ENCODE measurements at regions not wholly inside any gene's neighbourhood (a gene's known extent, or its start where the extent isn't known, plus 50 kb on each side); places are given as distances from the start of the nearest gene placed in this dataset.
A peak's percentile ranks its signal among the peaks of the same experiment; 100 is the strongest.

DNA sequence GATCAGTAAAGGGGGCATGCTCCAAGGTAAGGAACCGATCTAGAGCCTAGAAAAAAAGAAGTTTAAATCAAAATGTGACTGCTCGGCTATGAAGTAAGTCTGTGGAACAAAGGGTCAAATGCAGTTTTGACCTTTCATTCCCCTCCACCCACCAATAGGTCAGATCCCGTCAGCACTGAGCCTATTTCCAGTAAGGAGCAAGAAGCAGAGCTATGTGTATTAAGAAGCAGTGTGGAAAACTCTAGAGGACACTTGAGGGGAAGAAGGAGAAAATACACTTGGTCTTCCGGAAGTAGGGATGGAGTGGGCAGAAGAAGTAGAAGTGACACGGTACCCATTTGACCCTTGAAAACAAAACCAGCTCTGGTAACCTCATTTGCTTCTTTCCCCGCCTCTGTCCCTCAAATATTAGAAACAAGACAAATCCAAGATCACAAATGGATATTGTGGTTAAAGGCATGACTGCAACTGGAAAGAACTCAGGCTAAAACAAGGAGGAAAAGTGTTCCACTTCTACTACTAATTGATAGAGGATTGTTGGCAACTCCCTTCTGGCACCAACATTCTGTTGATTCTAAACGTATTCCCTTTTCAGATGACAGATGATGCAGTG, 888.3 kb upstream of the NR2F2 start:
- ATAC-seq = no peak
- no peak for DNase-seq (ENCODE audit: missing footprints)
- intact Hi-C loops (cut with DNase I) = loop anchor here (10.0 kb wide), 1 partner anchor 403 kb away; no protein-coding TSS in a partner anchor

GRCh38 chr15:95444860-95445259, 885.6 kb upstream of the NR2F2 start:
- ATAC-seq = no peak
- intact Hi-C loops (cut with DNase I) = loop anchor here (10.0 kb wide), 1 partner anchor 400 kb away; no protein-coding TSS in a partner anchor
- no peak for DNase-seq (ENCODE audit: missing footprints)

GRCh38 chr15:95446854-95447253, 883.6 kb upstream of the NR2F2 start:
- intact Hi-C loops (cut with DNase I) = loop anchor here (10.0 kb wide), 1 partner anchor 398 kb away; no protein-coding TSS in a partner anchor
- DNase-seq (ENCODE audit: missing footprints) (no peak), ATAC-seq (no peak)

GRCh38 chr15:95447486-95447885, 883.0 kb upstream of the NR2F2 start:
- DNase-seq (ENCODE audit: missing footprints) = no peak
- intact Hi-C loops (cut with DNase I) = loop anchor here (10.0 kb wide), 1 partner anchor 397 kb away; no protein-coding TSS in a partner anchor
- no peak for ATAC-seq

GRCh38 chr15:95448531-95449229, 881.8 kb upstream of the NR2F2 start:
- ATAC-seq = no peak
- intact Hi-C loops (cut with DNase I) = loop anchor here (10.0 kb wide), 1 partner anchor 396 kb away; no protein-coding TSS in a partner anchor
- DNase-seq (ENCODE audit: missing footprints) = no peak

DNA sequence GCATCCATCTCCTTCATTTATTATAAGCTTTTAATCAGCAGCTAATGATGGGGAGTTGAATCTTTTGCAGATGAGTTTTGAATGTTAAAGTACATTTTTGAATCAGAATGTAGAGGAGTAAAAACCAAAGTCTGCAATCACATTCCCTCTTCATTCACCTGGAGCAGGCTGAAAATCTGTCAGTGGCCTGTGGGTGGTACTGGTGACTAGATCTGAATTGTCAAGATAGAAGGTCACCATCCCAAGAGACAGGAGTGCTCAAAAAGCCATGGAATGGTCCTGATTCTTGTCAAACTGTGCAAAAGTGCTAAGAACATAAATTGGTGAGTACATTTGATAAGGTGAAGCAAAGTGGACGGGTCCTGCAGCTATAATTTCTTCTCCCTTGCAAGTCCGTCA, 881.3 kb upstream of the NR2F2 start:
- ATAC-seq (no peak), DNase-seq (ENCODE audit: missing footprints) (no peak)
- intact Hi-C loops (cut with DNase I) = loop anchor here (10.0 kb wide), 1 partner anchor 396 kb away; no protein-coding TSS in a partner anchor

DNA sequence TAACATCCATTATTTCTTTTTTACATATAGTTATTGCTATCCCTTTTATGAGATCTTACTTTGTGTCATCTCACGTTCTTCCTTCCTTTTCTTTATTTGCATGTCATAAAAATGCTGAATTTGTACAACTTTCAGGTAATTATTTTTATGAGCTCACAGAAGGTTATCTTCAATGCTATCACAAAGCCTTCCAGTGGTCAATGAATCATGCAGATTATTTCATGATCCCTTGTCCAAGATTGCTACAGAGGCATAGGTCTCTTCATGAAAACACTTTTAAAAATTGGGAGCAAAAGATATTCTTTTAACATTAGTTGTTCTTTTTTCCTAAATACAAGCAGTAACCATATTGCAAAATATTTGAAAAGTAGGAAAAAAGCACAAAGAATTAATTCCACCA, 880.1 kb upstream of the NR2F2 start:
- DNase-seq (ENCODE audit: missing footprints) (no peak), ATAC-seq (no peak)
- intact Hi-C loops (cut with DNase I) = no loop called here

DNA sequence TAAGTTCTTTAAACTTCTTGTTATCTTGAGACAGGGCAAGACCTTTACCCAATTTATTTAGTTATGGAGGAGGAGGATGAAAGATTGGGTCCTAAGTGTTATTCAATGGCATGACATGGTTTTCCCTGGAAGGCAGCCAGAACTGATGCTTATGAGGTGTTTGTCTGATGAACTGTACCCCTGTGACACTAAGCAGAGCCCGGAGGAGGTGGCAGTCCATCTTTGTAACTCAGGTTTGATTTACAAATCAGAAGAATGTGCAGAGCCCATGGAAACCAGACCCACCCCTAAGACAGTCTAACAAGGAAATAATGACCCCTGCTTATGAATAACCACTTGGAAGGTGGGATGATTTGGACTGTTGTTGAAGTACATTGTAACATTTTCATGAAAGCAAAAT, 878.6 kb upstream of the NR2F2 start:
- no peak for DNase-seq (ENCODE audit: missing footprints)
- intact Hi-C loops (cut with DNase I) = no loop called here
- ATAC-seq = no peak

- intact Hi-C loops (cut with DNase I) = loop anchor here (5.0 kb wide), 1 partner anchor 148 kb away; no protein-coding TSS in a partner anchor
- DNase-seq (ENCODE audit: missing footprints) = no peak
- no peak for ATAC-seq
These were observed 875.9 kb upstream of the NR2F2 start for GRCh38 chr15:95454403-95455262.

GRCh38 chr15:95457520-95457919, 873.0 kb upstream of the NR2F2 start:
- DNase-seq (ENCODE audit: missing footprints) = no peak
- intact Hi-C loops (cut with DNase I) = loop anchor here (5.0 kb wide), 1 partner anchor 145 kb away; no protein-coding TSS in a partner anchor
- ATAC-seq = no peak

DNA sequence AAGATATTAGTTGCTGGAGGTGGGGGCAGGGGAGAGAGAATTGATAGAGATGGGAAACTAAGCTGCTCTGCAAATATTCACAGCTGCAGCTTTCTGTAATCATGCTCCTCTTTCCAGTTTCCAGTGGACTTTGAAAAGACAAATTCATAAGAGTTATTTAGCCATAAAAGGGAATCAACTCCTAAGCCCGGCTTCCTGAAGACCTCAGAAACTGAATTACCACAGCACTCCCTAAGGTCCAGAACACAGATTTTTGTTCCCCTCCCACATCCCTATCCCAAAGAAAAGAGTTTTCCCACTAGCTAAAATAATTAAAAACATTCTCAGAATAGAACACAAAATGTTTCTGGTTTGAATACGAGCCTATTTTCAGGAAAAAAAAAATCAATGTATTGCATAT, 871.8 kb upstream of the NR2F2 start:
- DNase-seq (ENCODE audit: missing footprints) (no peak), ATAC-seq (peak; percentile 57)
- intact Hi-C loops (cut with DNase I) = loop anchor here (5.0 kb wide), 1 partner anchor 144 kb away; no protein-coding TSS in a partner anchor

DNA sequence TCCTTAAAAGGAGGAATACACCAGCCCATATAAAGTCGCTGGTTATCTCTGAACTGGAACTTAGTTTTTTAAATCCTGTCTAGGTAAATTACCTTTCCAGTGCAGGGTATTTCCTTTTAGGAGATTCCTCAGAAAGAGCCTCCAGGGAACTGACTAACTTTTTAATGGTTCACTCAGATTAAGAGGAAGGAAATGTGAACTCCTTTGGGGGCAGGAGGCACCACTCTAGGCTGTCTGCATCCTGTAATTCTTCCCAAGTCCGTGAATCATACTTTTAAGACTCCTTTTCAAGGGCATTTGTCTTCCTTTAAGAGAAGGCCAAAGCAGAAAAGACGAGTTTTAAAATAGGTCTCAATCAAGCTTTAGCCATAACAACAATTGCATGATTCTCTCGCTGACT, 871.2 kb upstream of the NR2F2 start:
- no peak for DNase-seq (ENCODE audit: missing footprints)

GRCh38 chr15:95464509-95464908, 866.0 kb upstream of the NR2F2 start:
- no peak for DNase-seq (ENCODE audit: missing footprints)
- no peak for ATAC-seq
- intact Hi-C loops (cut with DNase I) = loop anchor here (1.0 kb wide), 1 partner anchor 26 kb away; no protein-coding TSS in a partner anchor

More for the DNA sequence above, 871.2 kb upstream of the NR2F2 start:
- ATAC-seq = no peak
- intact Hi-C loops (cut with DNase I) = loop anchor here (5.0 kb wide), 1 partner anchor 143 kb away; no protein-coding TSS in a partner anchor

DNA sequence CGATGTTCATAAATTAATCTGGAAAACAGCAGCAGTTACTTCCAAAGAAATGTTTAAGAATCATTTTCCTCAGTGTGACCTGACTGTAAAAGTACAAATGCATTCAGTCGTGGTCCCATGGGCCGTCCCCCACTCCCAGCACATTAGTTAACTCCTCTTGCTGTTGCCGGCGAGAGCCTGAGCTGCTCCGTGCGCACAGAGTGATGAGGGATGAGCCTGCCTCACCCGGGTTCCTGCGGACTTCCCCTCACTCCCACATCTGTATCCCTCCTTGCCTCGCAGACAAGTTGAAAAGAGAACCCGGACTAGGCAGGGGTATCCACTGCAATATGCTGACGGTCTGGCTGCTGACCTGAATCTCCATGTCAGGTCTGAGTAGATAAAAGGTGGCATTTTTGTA, 861.7 kb upstream of the NR2F2 start:
- intact Hi-C loops (cut with DNase I) = no loop called here

GRCh38 chr15:95469496-95470000, 861.0 kb upstream of the NR2F2 start:
- intact Hi-C loops (cut with DNase I) = no loop called here
- DNase-seq (ENCODE audit: missing footprints) (no peak), ATAC-seq (no peak)

More for the DNA sequence above, 861.7 kb upstream of the NR2F2 start:
- no peak for DNase-seq (ENCODE audit: missing footprints)
- ATAC-seq = no peak

GRCh38 chr15:95470529-95470928, 860.0 kb upstream of the NR2F2 start:
- intact Hi-C loops (cut with DNase I) = no loop called here
- DNase-seq (ENCODE audit: missing footprints) (no peak), ATAC-seq (peak; percentile 37)

GRCh38 chr15:95470997-95471689, 859.4 kb upstream of the NR2F2 start:
- no peak for DNase-seq (ENCODE audit: missing footprints)
- intact Hi-C loops (cut with DNase I) = no loop called here
- ATAC-seq = peak; percentile 46

DNA sequence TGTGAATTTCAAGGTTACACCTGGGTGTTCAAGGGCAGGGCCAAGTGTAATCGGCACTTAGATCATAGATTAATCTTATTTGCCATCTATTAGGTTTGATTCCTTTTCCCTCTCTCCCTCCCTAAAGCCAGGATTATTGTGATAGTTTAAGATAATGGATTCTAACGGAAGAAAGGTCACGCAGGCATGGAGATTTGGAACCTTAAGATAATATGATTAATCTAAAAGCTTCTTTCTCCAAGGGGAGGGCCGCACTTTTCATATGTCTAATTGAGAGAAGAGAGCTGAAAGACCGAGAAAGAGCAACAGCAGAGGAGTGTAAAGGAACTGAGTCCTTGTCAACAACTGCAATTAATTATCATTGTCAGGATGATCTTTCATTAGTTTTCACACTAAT, 858.8 kb upstream of the NR2F2 start:
- DNase-seq (ENCODE audit: missing footprints) (no peak), ATAC-seq (no peak)
- intact Hi-C loops (cut with DNase I) = no loop called here
